GM10248 (cell line): ENCODE measurements at regions not wholly inside any gene's neighbourhood (a gene's known extent, or its start where the extent isn't known, plus 50 kb on each side); places are given as distances from the start of the nearest gene placed in this dataset.

Source experiments
- CTCF ChIA-PET: fragments of 300-600 bp; sonication (Branson Sonifier 250); formaldehyde crosslinking; extraction: SDS; loops from one replicate; lab custom pipeline; 2021; ENCODE audit warnings: antibody characterized with exemption; lab: Yijun Ruan, JAX
- POLR2A ChIA-PET: fragments of 350-650 bp; sonication (Branson Sonifier 250); formaldehyde crosslinking; extraction: SDS; loops from one replicate; lab custom pipeline; 2020; ENCODE audit warnings: antibody characterized with exemption; lab: Yijun Ruan, JAX
- DNase-seq: peaks from one replicate; pipeline ENCODE4 v3.0.0; 2012; ENCODE audit errors: extremely low spot score
- CTCF ChIP-seq: IDR thresholded peaks from 2 replicates; pipeline ENCODE4 v1.5.1; 2012; ENCODE audit warnings: mild to moderate bottlenecking, low read depth; ENCODE audit errors: extremely low read depth, missing control alignments, control extremely low read depth

GRCh38 chr6:25023781-25024180 is 88.0 kb upstream of the RIPOR2 start:
- TF ChIP-seq CTCF: no peak
- DNase-seq: no peak
- ChIA-PET POLR2A (no interaction called here), CTCF (interaction anchor here (5.2 to 7.9 kb wide), 4 partner anchors 17 to 167 kb away, joined by 29 to 132 read pairs (median 83); no protein-coding TSS in a partner anchor)

- POLR2A ChIA-PET: no interaction called here
- no peak for DNase-seq
- CTCF ChIA-PET: interaction anchor here (1.0 to 7.9 kb wide), 9 partner anchors 8 to 175 kb away, joined by 3 to 132 read pairs (median 37); no protein-coding TSS in a partner anchor
- TF ChIP-seq CTCF: no peak
These were observed 89.1 kb upstream of the RIPOR2 start for GRCh38 chr6:25024821-25025220.

GRCh38 chr6:25025248-25025918 is 89.6 kb upstream of the RIPOR2 start:
- CTCF ChIA-PET: interaction anchor here (0.9 to 7.9 kb wide), 15 partner anchors 9 to 504 kb away, joined by 3 to 132 read pairs (median 22); no protein-coding TSS in a partner anchor
- TF ChIP-seq CTCF: no peak
- DNase-seq: no peak
- POLR2A ChIA-PET: no interaction called here

GRCh38 chr6:25025919-25026301 is 90.2 kb upstream of the RIPOR2 start:
- TF ChIP-seq CTCF: no peak
- ChIA-PET CTCF (interaction anchor here (0.6 to 7.9 kb wide), 20 partner anchors 10 to 504 kb away, joined by 3 to 132 read pairs (median 12); partner anchors contain the start of gene RIPOR2), POLR2A (no interaction called here)
- DNase-seq: no peak

GRCh38 chr6:25026723-25027122 is 91.0 kb upstream of the RIPOR2 start:
- ChIA-PET POLR2A (interaction anchor here (0.6 to 0.7 kb wide), 2 partner anchors 9 to 46 kb away, joined by 3 to 4 read pairs; no protein-coding TSS in a partner anchor), CTCF (interaction anchor here (0.7 to 7.9 kb wide), 40 partner anchors 10 to 572 kb away, joined by 3 to 132 read pairs (median 5); partner anchors contain the start of gene RIPOR2)
- TF ChIP-seq CTCF: peak; percentile 10
- peak; percentile 28 for DNase-seq

- TF ChIP-seq CTCF: peak; percentile 79
- peak; percentile 87 for DNase-seq
- CTCF ChIA-PET: interaction anchor here (0.7 to 7.9 kb wide), 39 partner anchors 11 to 571 kb away, joined by 3 to 132 read pairs (median 5); partner anchors contain the start of gene RIPOR2
- POLR2A ChIA-PET: interaction anchor here (0.7 kb wide), 1 partner anchor 9 kb away, joined by 3 read pairs; no protein-coding TSS in a partner anchor
These were observed 91.6 kb upstream of the RIPOR2 start for GRCh38 chr6:25027221-25027916.
